ENCODE measurements at regions not wholly inside any gene's neighbourhood (a gene's known extent, or its start where the extent isn't known, plus 50 kb on each side); places are given as distances from the start of the nearest gene placed in this dataset.

GRCh38 chr12:40615590-40615989 is 76.6 kb upstream of the CNTN1 start:
- H3K27me3 ChIP-seq = no peaks in the 10 kb centered on the region
- H3K36me3 ChIP-seq = no peaks in the 10 kb centered on the region
- no peaks in the 10 kb centered on the region for H3K4me1 ChIP-seq
- no peak overlapping the region for H3K4me3 ChIP-seq
- intact Hi-C loops (cut with DNase I) = no loop called here
- no peak overlapping the region for H3K27ac ChIP-seq
- TF ChIP-seq CTCF (IDR thresholded peaks at IDR 0.05) = no peak
- no peak for ATAC-seq
- no peak for DNase-seq
- no peaks in the 10 kb centered on the region for H3K9me3 ChIP-seq

- TF ChIP-seq CTCF (IDR thresholded peaks at IDR 0.05) = no peak
- Histone ChIP-seq H3K9me3 (no peaks in the 10 kb centered on the region), H3K27ac (no peak overlapping the region), H3K27me3 (no peaks in the 10 kb centered on the region), H3K4me3 (no peak overlapping the region), H3K36me3 (no peaks in the 10 kb centered on the region), H3K4me1 (no peaks in the 10 kb centered on the region)
- DNase-seq (no peak), ATAC-seq (no peak)
- intact Hi-C loops (cut with DNase I) = no loop called here
These were observed 75.8 kb upstream of the CNTN1 start for GRCh38 chr12:40616383-40616915.

- H3K4me1 ChIP-seq = no peaks in the 10 kb centered on the region
- no peaks in the 10 kb centered on the region for H3K36me3 ChIP-seq
- intact Hi-C loops (cut with DNase I) = no loop called here
- DNase-seq (no peak), ATAC-seq (no peak)
- no peak for TF ChIP-seq CTCF (IDR thresholded peaks at IDR 0.05)
- no peak overlapping the region for H3K27ac ChIP-seq
- no peaks in the 10 kb centered on the region for H3K9me3 ChIP-seq
- no peaks in the 10 kb centered on the region for H3K27me3 ChIP-seq
- H3K4me3 ChIP-seq = no peak overlapping the region
These were observed 73.6 kb upstream of the CNTN1 start for GRCh38 chr12:40618636-40619035.

- DNase-seq = peak in 1 of 4 donors; percentile 69
- Histone ChIP-seq H3K36me3 (no peaks in the 10 kb centered on the region), H3K9me3 (no peaks in the 10 kb centered on the region), H3K27me3 (no peaks in the 10 kb centered on the region), H3K27ac (no peak overlapping the region), H3K4me3 (no peak overlapping the region), H3K4me1 (no peaks in the 10 kb centered on the region)
- intact Hi-C loops (cut with DNase I) = loop anchor here in 1 of 2 donors (5.0 kb wide), 1 partner anchor 297 kb away; no protein-coding TSS in a partner anchor
- no peak for ATAC-seq
- TF ChIP-seq CTCF (IDR thresholded peaks at IDR 0.05) = no peak
These were observed 71.6 kb upstream of the CNTN1 start for GRCh38 chr12:40620564-40621019.

- Histone ChIP-seq H3K4me3 (no peak overlapping the region), H3K36me3 (no peaks in the 10 kb centered on the region), H3K9me3 (no peaks in the 10 kb centered on the region), H3K4me1 (no peaks in the 10 kb centered on the region), H3K27ac (no peak overlapping the region), H3K27me3 (no peaks in the 10 kb centered on the region)
- peak; percentile 56 to 71 for TF ChIP-seq CTCF (IDR thresholded peaks at IDR 0.05)
- peak; percentile 71 for ATAC-seq
- peak in 2 of 4 donors; percentile 51 to 81 for DNase-seq
- intact Hi-C loops (cut with DNase I) = loop anchor here in 1 of 2 donors (5.0 kb wide), 1 partner anchor 295 kb away; no protein-coding TSS in a partner anchor
These were observed 69.9 kb upstream of the CNTN1 start for GRCh38 chr12:40622246-40622838.

Measured in left lung (tissue), 4 donors.